Transverse colon (tissue), 3 donors: ENCODE measurements at regions not wholly inside any gene's neighbourhood (a gene's known extent, or its start where the extent isn't known, plus 50 kb on each side); places are given as distances from the start of the nearest gene placed in this dataset.

Experiments
- CTCF ChIP-seq, 5 experiments: fragments of 200-600 bp in 3 of 5; fragments of 450-650 bp in 2 of 5; sonication (generic) in 3 of 5; IDR thresholded peaks; 1 replicate in 2 of 5; 2 replicates in 3 of 5; pipeline ENCODE4 v1.5.1; 2016 to 2017; ENCODE audit warnings: antibody characterized with exemption in 5 of 5, inconsistent platforms in 3 of 5, mild to moderate bottlenecking in 2 of 5, moderate library complexity in 1 of 5
- POLR2A ChIP-seq: fragments of 450-650 bp; IDR thresholded peaks from one replicate; pipeline ENCODE4 v1.6.1; 2016; ENCODE audit warnings: antibody characterized with exemption, mild to moderate bottlenecking, moderate library complexity

- TF ChIP-seq CTCF (IDR thresholded peaks at IDR 0.05) (no peak), POLR2A (no peak)
Observed at GRCh38 chr10:30727524-30727923, 98.0 kb upstream of the LYZL2 start.
